ENCODE measurements at regions not wholly inside any gene's neighbourhood (a gene's known extent, or its start where the extent isn't known, plus 50 kb on each side); places are given as distances from the start of the nearest gene placed in this dataset.
"Not testable (repeated sequence)": the region's sequence is repeated elsewhere in the genome, so short reads cannot be mapped to it uniquely, and the experiment has no call there.

- no peak for DNase-seq
These were observed 271.1 kb upstream of the CCL2 start for GRCh38 chr17:33983824-33984574.

DNA sequence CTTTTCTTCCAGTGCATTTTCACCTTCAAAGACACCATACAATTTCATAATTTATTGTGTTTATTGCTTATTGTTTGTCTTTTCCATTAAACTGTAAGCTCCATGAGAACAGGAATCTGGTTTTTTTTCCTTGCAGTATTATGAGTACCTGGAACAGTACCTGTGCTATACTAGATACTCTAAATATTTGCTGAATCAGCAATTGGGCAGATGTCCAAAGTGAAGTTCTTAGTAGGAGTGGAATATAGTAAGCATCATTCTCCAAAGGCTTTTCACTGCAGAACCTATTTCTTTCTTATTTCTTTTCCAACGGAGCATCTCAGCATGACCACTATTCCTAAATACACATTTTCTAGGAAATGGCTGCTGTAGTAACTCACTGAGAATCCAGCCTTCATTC, 269.0 kb upstream of the CCL2 start:
- DNase-seq, result no peak

DNA sequence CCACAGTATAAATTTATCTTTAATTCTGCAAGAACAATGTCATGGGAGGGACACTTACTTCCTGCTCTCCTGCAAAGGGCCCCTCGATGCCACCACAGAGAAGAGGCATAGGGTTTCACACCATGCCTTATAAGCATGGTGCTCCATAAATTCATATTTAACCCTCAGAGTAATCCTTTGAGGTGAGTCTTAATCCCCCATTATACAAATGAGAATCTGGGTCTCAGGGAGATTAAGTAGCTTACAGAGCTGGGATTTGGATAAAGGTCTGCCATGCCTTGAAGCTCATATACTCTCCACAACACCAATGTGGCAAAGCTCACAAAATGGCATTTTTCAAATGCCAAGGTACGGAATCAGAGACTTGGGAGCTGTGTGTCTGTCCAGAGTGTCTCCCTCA, 268.5 kb upstream of the CCL2 start:
- no peak for DNase-seq

DNA sequence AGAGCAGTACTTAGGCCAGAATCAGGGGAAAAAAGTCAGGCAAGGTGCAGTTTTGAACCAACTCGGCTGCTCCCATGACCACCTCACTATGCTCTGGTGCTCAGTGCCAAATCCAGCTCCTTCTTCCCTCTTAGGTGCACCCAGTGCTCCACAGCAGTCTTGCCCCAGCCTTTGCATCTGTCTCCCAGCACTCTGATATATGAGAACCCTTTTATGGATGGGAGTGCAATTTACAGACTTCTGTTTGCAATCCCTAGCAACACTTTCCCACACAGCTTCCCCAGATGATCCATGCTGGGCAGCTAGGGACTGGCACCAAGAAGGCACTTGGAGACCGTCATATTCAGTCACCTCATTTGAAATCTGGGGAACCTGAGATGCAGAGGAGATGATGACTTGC, 267.9 kb upstream of the CCL2 start:
- DNase-seq, result no peak

DNA sequence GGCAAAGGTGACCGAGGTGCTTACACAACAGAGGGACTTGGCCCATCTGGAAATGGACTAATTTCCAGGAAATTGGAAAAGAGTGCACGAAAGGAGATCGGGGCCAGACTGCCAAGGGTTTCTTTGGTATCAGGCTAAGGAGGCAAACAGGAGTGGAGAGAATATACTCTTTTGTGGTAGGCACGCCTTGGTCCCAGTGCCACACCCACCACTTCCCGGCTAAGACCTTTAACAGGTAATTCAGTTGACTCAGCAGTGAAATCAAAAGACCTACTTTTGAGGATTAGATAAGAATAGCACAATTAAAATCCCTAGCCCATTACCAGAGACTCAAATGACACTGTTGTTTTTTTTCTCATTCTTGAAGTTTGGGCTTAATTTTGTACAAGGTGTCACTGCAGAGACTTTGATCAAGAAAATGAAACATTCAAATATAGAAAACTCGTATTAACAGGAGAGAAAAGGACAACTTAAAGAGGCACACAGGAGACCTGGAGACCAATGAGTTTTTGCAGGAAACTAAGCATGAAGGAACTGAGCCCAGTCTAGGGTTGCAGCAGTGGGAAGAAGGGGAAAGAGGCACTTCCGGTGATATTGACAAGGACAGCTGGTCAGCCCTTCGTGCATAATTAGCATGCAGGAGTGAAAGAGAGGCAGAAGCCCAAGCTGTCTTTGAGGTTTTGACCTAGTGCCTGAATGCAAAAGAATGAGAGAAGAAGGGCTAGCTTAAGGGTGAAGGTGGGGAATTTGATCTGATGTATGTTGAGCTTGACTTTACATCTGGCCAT, 265.5 kb upstream of the CCL2 start:
- no peak for DNase-seq

- no peak for DNase-seq
These were observed 264.0 kb upstream of the CCL2 start for GRCh38 chr17:33990943-33991706.

DNA sequence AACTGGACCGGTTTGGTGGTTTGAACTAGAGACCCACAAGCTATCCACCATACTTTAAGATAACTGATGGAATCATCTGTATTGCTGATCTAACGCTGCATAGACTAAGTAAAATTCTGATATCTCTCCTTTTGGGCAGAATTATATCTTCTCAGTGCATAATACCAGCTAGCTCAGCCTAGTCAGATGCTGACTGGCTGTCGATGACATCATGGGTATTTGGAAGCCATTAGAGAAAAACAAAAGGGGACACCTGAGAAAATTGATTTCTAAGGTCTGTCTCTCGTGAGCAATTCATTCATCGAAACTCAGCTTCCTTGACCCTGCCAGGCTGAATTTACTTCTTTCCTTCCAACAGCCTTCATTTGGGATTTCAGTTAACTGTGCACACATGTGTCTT, 263.0 kb upstream of the CCL2 start:
- DNase-seq, result no peak

GRCh38 chr17:34000639-34001038, 254.4 kb upstream of the CCL2 start:
- no peak for DNase-seq

- DNase-seq, result no peak
These were observed 253.8 kb upstream of the CCL2 start for GRCh38 chr17:34001246-34001645.

- no peak for DNase-seq
These were observed 249.0 kb upstream of the CCL2 start for GRCh38 chr17:34006126-34006525.

GRCh38 chr17:34008125-34008524, 247.0 kb upstream of the CCL2 start:
- no peak for DNase-seq

DNA sequence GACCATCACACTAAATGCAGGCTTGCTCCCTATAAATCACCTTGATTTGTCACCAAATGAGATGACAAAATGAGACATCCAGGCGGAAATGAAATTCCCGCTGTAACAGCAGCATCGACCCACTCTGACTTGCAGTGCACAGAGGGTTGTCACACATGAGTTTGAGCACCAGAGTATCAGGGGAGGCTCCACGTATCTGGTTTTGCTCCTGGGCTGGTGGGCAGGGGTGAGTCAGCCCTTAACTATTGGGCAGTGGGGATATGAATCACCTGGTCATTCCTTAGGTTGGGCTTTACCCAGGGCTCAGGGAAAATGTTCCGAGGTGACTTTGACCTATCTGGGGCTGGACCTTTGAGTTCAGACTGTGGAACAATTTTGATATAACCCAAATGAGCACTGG, 245.2 kb upstream of the CCL2 start:
- no peak for DNase-seq

- no peak for DNase-seq
These were observed 244.6 kb upstream of the CCL2 start for GRCh38 chr17:34010534-34010933.

- no peak for DNase-seq
These were observed 243.5 kb upstream of the CCL2 start for GRCh38 chr17:34011599-34011998.

GRCh38 chr17:34012709-34013375, 242.2 kb upstream of the CCL2 start:
- no peak for DNase-seq

DNA sequence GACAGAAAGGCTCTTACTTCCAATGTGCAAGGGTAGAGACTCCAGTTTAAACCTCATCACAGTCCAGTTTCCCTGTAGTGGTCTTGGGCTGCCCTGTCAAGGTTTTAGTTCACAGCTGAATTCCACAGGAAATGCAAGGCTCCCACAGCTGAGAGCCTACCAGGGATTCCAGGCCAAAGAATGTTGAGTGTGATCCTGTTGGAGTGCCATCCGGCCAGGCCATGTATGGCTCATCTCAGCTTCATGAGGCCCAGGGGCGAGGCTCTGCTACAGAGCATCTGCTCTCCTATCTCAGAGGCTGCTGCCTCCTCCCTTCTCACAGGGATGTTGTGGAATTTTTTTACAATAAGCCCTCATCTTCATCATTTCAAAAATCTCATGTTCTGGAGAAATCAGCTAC, 239.8 kb upstream of the CCL2 start:
- no peak for DNase-seq

DNA sequence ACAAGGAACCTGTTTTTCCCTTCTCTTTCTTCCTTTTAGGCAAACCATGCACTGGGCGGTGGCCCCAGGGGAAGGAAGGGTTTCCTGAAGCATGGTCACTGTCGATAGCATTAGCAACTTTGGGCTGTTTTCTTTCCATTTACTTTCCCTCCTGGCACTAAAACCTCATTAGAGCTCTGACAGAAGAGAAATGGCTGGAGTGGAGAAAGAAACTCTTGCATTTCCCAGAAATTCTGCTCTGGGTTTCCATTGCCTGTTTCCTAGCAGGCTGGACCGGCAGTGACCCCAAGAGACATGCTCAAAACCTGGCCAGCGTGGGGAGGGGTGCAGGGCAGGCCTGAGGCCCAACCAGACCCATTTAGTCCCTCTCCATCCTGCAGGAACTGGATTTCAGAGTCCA, 230.7 kb upstream of the CCL2 start:
- DNase-seq, result no peak

- no peak for DNase-seq
These were observed 230.1 kb upstream of the CCL2 start for GRCh38 chr17:34024806-34025551.

DNA sequence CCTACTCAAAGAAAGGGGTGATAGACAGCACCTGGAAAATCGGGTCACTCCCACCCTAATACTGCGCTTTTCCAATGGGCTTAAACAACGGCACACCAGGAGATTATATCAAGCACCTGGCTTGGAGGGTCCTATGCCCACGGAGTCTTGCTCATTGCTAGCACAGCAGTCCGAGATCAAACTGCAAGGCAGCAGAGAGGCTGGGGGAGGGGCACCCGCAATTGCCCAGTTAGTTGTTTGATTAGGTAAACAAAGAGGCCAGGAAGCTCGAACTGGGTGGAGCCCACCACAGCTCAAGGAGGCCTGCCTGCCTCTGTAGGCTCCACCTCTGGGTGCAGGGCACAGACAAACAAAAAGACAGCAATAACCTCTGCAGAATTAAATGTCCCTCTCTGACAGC, 224.5 kb upstream of the CCL2 start:
- DNase-seq, result not testable (repeated sequence)

DNA sequence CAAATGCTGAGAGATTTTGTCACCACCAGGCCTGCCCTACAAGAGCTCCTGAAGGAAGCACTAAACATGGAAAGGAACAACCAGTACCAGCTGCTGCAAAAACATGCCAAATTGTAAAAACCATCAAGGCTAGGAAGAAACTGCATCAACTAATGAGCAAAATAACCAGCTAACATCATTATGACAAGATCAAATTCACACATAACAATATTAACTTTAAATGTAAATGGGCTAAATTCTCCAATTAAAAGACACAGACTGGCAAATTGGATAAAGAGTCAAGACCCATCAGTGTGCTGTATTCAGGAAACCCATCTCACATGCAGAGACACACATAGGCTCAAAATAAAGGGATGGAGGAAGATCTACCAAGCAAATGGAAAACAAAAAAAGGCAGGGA, 222.8 kb upstream of the CCL2 start:
- DNase-seq, result not testable (repeated sequence)

- DNase-seq, result not testable (repeated sequence)
These were observed 216.3 kb upstream of the CCL2 start for GRCh38 chr17:34038786-34039185.

GRCh38 chr17:34039213-34039612, 215.9 kb upstream of the CCL2 start:
- DNase-seq, result not testable (repeated sequence)
